Suprapubic skin (tissue), 3 donors: ENCODE measurements at regions not wholly inside any gene's neighbourhood (a gene's known extent, or its start where the extent isn't known, plus 50 kb on each side); places are given as distances from the start of the nearest gene placed in this dataset.

Experiments
- CTCF ChIP-seq, 2 donors: fragments of 200-600 bp in 1 of 2; fragments of 450-650 bp in 1 of 2; sonication (generic) in 1 of 2; IDR thresholded peaks; one replicate each; pipeline ENCODE4 v1.5.1; 2016 to 2019; ENCODE audit warnings: antibody characterized with exemption in 2 of 2, mild to moderate bottlenecking in 1 of 2, moderate library complexity in 1 of 2
- POLR2AphosphoS5 ChIP-seq, 3 donors: sonication (generic); formaldehyde crosslinking; IDR thresholded peaks; one replicate each; pipeline ENCODE4 v1.6.1; 2017; ENCODE audit warnings: antibody characterized with exemption in 3 of 3

- TF ChIP-seq CTCF (IDR thresholded peaks at IDR 0.05) = no peak
- TF ChIP-seq POLR2AphosphoS5 (IDR thresholded peaks at IDR 0.05) = no peak
Measured at GRCh38 chr3:105274536-105274935, 92.2 kb upstream of the ALCAM start.
